ENCODE measurements at regions not wholly inside any gene's neighbourhood (a gene's known extent, or its start where the extent isn't known, plus 50 kb on each side); places are given as distances from the start of the nearest gene placed in this dataset.

- TF ChIP-seq CTCF (IDR thresholded peaks at IDR 0.05) (no peak), POLR2A (IDR thresholded peaks at IDR 0.05) (no peak)
Observed at GRCh38 chr7:25594122-25594521, 365.8 kb upstream of the NPVF start.

Measured in adrenal gland (tissue), 5 donors.